Peyer's patch (tissue), 4 donors: ENCODE measurements at regions not wholly inside any gene's neighbourhood (a gene's known extent, or its start where the extent isn't known, plus 50 kb on each side); places are given as distances from the start of the nearest gene placed in this dataset.

Experiments
- POLR2A ChIP-seq, 2 donors: fragments of 450-650 bp; IDR thresholded peaks; one replicate each; pipeline ENCODE4 v1.5.1; 2017; ENCODE audit warnings: antibody characterized with exemption in 2 of 2, mild to moderate bottlenecking in 2 of 2, moderate library complexity in 2 of 2
- TF ChIP-seq, protein P1 (sequence below), 6 experiments: fragments of 450-650 bp in 4 of 6; fragments of 200-600 bp in 2 of 6; sonication (generic) in 1 of 6; IDR thresholded peaks; one replicate each; pipeline ENCODE4 v1.5.1; 2017 to 2019; ENCODE audit warnings: antibody characterized with exemption in 6 of 6, mild to moderate bottlenecking in 3 of 6, moderate library complexity in 1 of 6

- TF ChIP-seq, protein P1, sequence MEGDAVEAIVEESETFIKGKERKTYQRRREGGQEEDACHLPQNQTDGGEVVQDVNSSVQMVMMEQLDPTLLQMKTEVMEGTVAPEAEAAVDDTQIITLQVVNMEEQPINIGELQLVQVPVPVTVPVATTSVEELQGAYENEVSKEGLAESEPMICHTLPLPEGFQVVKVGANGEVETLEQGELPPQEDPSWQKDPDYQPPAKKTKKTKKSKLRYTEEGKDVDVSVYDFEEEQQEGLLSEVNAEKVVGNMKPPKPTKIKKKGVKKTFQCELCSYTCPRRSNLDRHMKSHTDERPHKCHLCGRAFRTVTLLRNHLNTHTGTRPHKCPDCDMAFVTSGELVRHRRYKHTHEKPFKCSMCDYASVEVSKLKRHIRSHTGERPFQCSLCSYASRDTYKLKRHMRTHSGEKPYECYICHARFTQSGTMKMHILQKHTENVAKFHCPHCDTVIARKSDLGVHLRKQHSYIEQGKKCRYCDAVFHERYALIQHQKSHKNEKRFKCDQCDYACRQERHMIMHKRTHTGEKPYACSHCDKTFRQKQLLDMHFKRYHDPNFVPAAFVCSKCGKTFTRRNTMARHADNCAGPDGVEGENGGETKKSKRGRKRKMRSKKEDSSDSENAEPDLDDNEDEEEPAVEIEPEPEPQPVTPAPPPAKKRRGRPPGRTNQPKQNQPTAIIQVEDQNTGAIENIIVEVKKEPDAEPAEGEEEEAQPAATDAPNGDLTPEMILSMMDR (IDR thresholded peaks at IDR 0.05), result no peak
- TF ChIP-seq POLR2A (IDR thresholded peaks at IDR 0.05), result no peak
Measured at GRCh38 chr4:32589097-32589496, 1868.9 kb downstream of the PCDH7 start.
